NCI-H2196 treated with DMSO at 0.1 percent for 48 hours (cell line): ENCODE measurements at regions not wholly inside any gene's neighbourhood (a gene's known extent, or its start where the extent isn't known, plus 50 kb on each side); places are given as distances from the start of the nearest gene placed in this dataset.
"Not testable (repeated sequence)": the region's sequence is repeated elsewhere in the genome, so short reads cannot be mapped to it uniquely, and the experiment has no call there.

Experiments used
- DNase-seq: peaks from one replicate; lab custom pipeline; 2025; ENCODE audit not compliant: unreplicated experiment; lab: John Stamatoyannopoulos, UW

- DNase-seq = not testable (repeated sequence)
These were observed 202.9 kb downstream of the SPANXN4 start for GRCh38 chrX:143228600-143228999.

GRCh38 chrX:143206966-143207365 lies 181.2 kb downstream of the SPANXN4 start:
- DNase-seq = no peak

DNA sequence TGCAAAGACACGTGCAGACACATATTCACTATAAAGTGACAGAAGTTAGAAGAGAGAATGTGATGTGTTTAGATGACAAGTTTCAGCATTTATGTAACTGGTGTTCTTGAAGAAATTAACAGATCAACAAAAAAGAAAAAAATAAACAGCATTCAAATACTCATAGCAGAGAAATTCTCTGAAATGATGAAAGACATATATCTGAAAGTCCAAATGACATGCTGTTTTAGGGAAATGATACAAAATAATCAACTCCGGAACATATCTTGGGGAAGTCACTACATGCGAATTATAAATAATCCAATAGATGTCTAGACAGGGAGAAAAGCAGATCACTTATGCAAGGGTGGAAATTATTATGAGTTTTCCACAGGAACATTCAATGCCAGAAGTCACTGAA lies 146.0 kb downstream of the SPANXN4 start:
- DNase-seq = no peak

GRCh38 chrX:143165778-143166177 lies 140.1 kb downstream of the SPANXN4 start:
- no peak for DNase-seq

GRCh38 chrX:143139681-143140080 lies 114.0 kb downstream of the SPANXN4 start:
- DNase-seq = no peak

- DNase-seq = peak; percentile 46
These were observed 95.7 kb downstream of the SPANXN4 start for GRCh38 chrX:143121477-143121876.

GRCh38 chrX:143115466-143115865 lies 89.7 kb downstream of the SPANXN4 start:
- no peak for DNase-seq

- no peak for DNase-seq
These were observed 70.1 kb downstream of the SPANXN4 start for GRCh38 chrX:143095816-143096215.

DNA sequence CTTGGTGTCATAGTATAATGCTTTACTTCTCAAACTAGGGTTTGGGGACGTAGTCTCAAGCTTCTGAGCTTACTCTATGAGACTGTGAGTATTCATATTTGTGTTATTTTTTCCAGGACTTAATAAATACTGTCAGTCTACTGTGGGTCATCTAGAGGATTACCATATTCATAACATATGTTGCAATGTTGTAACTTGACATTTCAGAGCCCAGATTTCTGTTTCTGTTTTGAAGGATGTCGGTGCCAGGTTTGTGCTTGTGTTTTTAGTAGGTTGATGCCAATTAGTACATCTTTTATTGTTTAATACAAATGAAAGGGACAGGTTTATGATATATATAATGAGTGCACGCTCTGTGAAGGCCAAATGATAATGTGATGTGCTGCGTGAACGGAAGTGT lies 69.6 kb downstream of the SPANXN4 start:
- DNase-seq = no peak

- no peak for DNase-seq
These were observed 68.8 kb downstream of the SPANXN4 start for GRCh38 chrX:143094417-143095023.
